Embryonic facial prominence (tissue), 1 donor: ENCODE measurements at regions not wholly inside any gene's neighbourhood (a gene's known extent, or its start where the extent isn't known, plus 50 kb on each side); places are given as distances from the start of the nearest gene placed in this dataset.
"Not testable (repeated sequence)": the region's sequence is repeated elsewhere in the genome, so short reads cannot be mapped to it uniquely, and the experiment has no call there.

Source experiments
- DNase-seq: peaks from one replicate; pipeline ENCODE4 v3.0.0-alpha.2; 2016; ENCODE audit errors: extremely low spot score

DNA sequence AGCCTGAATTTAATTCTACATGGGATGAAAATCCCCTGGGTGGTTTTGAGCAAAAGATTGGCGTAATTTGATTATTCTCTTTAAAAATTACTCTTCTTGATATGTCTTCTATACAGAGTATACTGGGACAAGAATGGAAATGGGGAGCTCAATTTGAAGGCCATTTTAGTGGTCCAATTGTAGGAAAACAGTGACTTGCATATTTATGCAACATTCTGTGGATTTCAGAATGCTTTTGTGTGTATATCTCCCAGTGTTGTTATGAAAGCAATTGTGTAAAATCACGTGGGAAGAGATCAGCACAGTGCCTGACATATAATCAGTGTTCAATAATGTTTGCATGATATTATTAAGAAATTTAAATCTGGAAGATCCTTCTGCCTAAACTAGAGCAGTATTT, 575.9 kb upstream of the PBX1 start:
- no peak for DNase-seq

DNA sequence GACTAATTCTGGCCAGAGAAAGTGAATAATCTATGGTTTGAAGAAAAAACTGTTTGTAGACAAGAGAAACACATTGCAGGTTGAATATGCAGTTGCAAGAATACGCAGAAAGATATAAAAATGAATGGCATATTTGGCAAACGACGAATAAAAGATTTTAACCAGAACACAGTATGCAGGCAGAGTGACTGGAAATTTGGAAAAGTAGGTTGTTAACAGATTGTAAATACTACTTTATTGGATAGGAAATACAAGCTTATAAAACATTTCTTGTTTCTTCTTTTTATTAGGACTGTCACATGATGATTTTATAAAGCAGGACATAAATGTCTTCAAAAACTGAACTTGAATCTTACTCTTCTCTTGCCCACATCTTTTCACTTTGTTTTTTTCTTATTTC, 573.3 kb upstream of the PBX1 start:
- DNase-seq: no peak

GRCh38 chr1:163999131-163999530, 559.9 kb upstream of the PBX1 start:
- DNase-seq: no peak

- not testable (repeated sequence) for DNase-seq
Observed at GRCh38 chr1:164006186-164006585, 552.8 kb upstream of the PBX1 start.

DNA sequence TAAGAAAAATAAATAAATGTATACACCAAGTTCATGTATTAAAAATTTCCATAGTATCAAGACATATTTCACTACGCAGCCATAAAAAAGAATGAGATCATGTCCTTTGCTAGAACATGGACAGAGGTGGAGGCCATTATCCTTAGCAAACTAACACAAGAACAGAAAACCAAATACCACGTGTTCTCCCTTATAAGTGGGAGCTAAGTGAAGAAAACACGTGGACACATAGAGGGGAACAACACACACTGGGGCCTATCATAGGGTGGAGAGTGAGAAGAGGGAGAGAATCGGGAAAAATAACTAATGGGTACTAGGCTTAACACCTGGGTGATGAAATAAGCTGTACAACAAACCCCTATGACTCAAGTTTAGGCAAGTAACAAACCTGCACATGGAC, 552.4 kb upstream of the PBX1 start:
- no peak for DNase-seq

GRCh38 chr1:164017239-164017638, 541.7 kb upstream of the PBX1 start:
- DNase-seq: no peak

GRCh38 chr1:164020391-164020790, 538.6 kb upstream of the PBX1 start:
- no peak for DNase-seq

DNA sequence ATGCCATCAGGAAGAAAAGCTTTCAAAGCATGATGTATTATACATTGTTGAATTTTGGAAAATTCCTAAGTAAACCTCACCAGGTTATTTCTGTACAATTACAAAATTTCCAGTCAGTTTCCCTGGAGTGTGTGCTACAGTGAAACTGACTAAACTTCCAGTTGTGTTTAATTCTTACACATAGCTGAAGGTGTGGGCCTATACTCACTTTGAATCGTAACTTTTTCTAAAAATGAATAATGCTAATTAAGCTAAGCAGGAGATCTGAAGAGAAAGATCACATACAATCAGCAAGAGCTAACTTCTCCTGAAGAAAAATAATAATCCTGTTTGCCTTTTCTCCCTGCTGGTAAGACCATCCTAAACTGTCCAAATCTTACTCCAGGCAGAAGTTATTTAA, 537.2 kb upstream of the PBX1 start:
- DNase-seq: no peak

GRCh38 chr1:164033782-164034181, 525.2 kb upstream of the PBX1 start:
- DNase-seq: no peak

- DNase-seq: no peak
Observed at GRCh38 chr1:164040754-164041153, 518.2 kb upstream of the PBX1 start.

DNA sequence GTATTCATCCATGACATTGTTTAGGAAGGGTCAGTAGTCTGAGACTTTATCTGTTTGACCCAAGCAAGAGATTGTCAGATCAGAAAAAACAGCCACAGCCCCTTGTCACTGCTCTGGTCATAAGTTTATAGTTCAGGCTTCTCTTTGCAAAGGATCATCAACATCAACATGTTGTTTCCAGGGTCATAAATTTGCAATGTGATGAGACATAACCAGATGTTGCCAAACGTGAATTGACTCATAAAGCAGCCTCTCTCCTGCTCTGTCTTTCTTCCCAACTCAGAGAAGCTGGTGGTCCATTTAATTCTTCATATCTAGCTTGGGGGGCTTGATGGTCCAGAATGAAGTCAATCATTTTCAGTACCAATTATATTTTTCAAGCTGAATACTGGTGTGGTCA, 507.2 kb upstream of the PBX1 start:
- no peak for DNase-seq

DNA sequence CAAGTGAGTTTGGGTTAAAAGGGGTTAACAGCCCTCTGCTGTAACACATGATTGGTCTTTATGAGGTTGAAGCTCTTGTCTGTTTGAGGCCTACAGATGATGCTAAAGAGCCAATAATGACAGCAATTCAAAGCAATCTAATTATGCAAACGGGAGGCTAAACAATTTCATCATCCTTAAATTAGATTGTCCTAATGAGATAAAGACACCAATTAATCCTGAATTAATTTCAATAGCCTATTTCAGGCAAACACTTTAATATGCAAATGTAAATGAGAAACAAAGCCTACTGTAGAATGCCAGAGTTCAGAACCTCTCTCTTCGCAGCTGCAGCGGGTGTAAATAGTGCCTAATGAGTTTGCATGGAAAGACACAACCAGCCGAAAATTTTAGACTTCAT, 504.7 kb upstream of the PBX1 start:
- DNase-seq: no peak

GRCh38 chr1:164058198-164058597, 500.8 kb upstream of the PBX1 start:
- no peak for DNase-seq

DNA sequence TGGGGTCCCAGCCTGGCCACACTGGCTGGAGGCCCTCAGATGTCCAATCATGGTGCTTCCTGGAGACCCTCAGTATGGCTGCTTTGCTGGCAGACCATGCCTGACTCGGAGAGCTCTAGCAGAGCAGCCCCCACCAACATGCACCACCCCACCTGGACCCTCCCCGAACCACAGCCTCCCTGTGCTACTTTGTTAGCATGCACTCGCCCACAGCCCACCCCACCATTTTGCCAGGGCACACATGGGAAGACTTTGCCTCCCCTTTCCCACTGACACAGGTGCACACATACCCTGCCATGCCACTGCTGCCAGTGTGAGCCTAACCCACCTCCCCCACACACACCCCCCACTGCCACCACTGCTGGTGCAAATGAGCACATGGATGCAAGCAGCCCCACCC, 497.5 kb upstream of the PBX1 start:
- DNase-seq: no peak

DNA sequence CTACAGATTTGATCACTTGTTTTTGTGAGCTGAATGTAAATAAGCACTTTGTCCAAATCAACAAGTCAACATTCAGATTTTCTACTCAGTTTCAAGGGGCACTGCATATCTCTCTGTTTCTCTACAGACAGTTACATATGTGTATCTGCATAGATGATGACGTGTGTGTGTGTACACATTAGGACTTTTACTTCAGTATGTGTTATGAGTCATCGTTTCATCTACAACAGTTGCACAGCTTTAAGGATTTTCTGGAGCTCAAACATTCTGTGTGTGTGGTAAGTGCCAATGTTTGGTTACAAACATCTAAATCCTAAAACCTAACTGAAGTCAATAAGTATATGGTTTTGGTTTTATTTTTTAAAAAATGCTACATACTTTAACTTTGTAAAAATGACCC, 494.5 kb upstream of the PBX1 start:
- DNase-seq: no peak

GRCh38 chr1:164071288-164071687, 487.7 kb upstream of the PBX1 start:
- no peak for DNase-seq

DNA sequence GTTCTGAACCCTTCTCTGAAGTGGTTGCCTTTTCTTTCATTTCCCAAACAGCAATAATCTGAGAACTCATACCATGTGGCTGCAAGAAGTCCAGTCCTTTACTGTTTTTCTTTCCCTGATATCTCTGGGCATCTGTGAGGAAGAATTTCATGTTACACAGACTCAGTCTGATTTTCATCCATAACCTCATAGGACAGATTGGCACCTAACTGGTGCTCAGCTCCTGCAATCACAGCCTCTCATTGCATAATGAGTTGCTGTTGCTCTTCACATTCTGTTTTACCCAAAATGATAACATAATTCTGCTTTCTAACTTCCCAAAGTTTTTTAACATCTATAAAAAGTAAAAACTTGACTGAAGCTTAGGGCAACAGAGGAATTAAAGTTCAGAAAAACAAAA, 472.2 kb upstream of the PBX1 start:
- no peak for DNase-seq

GRCh38 chr1:164087906-164088453, 471.0 kb upstream of the PBX1 start:
- no peak for DNase-seq

DNA sequence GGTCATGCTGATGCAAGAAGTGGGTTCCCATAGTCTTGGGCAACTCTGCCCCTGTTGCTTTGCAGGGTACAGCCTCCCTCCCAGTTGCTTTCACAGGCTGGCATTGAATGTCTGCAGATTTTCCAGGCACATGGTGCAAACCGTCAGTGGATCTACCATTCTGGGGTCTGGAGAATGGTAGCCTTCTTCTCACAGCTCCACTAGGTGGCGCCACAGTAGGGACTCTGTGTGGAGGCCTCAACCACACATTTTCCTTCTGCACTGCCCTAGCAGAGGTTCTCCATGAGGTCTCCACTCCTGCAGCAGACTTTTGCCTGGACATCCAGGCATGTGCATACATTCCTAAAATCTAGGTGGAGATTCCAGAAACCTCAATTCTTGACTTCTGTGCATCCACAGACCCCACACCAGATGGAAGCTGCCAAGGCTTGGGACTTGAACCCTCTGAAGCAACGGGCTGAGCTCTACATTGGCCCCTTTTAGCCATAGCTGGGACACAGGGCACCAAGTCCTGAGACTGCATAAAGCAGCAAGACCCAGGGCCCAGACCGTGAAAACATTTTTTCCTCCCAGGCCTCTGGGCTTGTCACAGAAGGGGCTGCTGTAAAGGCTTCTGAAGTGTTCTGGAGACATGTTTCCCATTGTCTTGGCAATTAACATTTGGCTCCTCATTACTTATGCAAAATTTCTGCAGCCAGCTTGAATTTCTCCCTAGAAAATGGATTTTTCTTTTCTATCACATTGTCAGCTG, 466.2 kb upstream of the PBX1 start:
- DNase-seq: no peak

DNA sequence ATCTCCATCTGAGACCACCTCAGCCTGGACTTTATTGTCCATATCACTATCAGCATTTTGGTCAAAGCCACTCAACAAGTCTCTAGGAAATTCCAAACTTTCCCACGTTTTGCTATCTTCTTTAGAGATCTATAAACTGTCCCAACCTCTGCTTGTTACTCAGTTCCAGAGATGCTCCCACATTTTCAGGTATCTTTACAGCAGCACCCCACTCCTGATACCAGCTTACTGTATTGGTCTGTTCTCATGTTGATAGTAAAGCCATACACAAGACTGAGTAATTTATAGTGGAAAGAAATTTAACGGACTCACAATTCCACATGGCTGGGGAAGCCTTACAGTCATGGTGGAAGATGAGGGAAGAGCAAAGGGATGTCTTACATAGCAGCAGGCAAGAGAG, 465.4 kb upstream of the PBX1 start:
- DNase-seq: no peak

- no peak for DNase-seq
Observed at GRCh38 chr1:164101802-164102201, 457.2 kb upstream of the PBX1 start.

- DNase-seq: no peak
Observed at GRCh38 chr1:164131949-164132348, 427.0 kb upstream of the PBX1 start.

DNA sequence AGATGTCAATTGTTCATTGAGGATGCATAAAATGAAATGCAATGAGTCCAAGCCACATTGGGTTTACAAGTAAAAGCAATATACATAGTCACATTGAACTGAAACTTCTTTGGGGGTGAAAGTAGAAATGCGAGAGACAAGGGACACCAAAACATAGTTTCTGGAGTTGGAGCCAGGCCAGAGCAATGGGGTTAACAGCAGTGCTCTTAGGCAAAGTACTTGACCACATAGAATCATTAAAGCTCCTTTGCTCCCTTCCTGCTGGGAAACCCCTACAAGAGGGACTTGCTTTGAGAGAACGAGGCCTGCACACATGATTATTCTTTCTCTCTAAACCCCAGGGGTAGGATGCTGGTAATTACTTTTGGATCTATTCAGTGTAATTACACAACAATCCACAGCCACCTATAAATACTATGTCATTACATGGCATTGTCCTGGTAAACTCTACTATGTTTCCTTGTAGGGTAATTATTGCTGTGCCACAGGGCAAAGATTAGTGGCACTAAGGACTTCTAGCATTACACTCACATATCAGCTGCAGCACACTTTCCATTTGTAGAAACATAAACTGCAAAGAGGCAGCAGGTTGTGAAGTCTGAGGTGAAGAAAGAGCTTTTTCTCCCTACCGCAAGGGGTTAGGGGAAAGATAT, 421.6 kb upstream of the PBX1 start:
- no peak for DNase-seq
